ENCODE measurements at regions not wholly inside any gene's neighbourhood (a gene's known extent, or its start where the extent isn't known, plus 50 kb on each side); places are given as distances from the start of the nearest gene placed in this dataset.
"Not testable (repeated sequence)": the region's sequence is repeated elsewhere in the genome, so short reads cannot be mapped to it uniquely, and the experiment has no call there.

GRCh38 chr5:166742951-166743350 is 1548.5 kb upstream of the WWC1 start:
- DNase-seq, result not testable (repeated sequence)

- DNase-seq, result no peak
Observed at GRCh38 chr5:166746506-166746905, 1544.9 kb upstream of the WWC1 start.

- no peak for DNase-seq
Observed at GRCh38 chr5:166750376-166750775, 1541.1 kb upstream of the WWC1 start.

- no peak for DNase-seq
Observed at GRCh38 chr5:166758151-166758550, 1533.3 kb upstream of the WWC1 start.

GRCh38 chr5:166767858-166768257 is 1523.6 kb upstream of the WWC1 start:
- no peak for DNase-seq

- no peak for DNase-seq
Observed at GRCh38 chr5:166768536-166768935, 1522.9 kb upstream of the WWC1 start.

- no peak for DNase-seq
Observed at GRCh38 chr5:166772770-166773169, 1518.7 kb upstream of the WWC1 start.

- no peak for DNase-seq
Observed at GRCh38 chr5:166781737-166782136, 1509.7 kb upstream of the WWC1 start.

GRCh38 chr5:166784545-166785078 is 1506.8 kb upstream of the WWC1 start:
- DNase-seq, result no peak

- no peak for DNase-seq
Observed at GRCh38 chr5:166786178-166786577, 1505.3 kb upstream of the WWC1 start.

GRCh38 chr5:166786889-166787288 is 1504.6 kb upstream of the WWC1 start:
- no peak for DNase-seq

GRCh38 chr5:166788050-166788449 is 1503.4 kb upstream of the WWC1 start:
- DNase-seq, result no peak

- DNase-seq, result no peak
Observed at GRCh38 chr5:166795756-166796155, 1495.7 kb upstream of the WWC1 start.

GRCh38 chr5:166803058-166803457 is 1488.4 kb upstream of the WWC1 start:
- no peak for DNase-seq

- DNase-seq, result not testable (repeated sequence)
Observed at GRCh38 chr5:166804223-166804622, 1487.2 kb upstream of the WWC1 start.

- DNase-seq, result not testable (repeated sequence)
Observed at GRCh38 chr5:166804693-166805092, 1486.8 kb upstream of the WWC1 start.

GRCh38 chr5:166810093-166810658 is 1481.3 kb upstream of the WWC1 start:
- not testable (repeated sequence) for DNase-seq

- no peak for DNase-seq
Observed at GRCh38 chr5:166810721-166811120, 1480.7 kb upstream of the WWC1 start.

- no peak for DNase-seq
Observed at GRCh38 chr5:166823360-166823759, 1468.1 kb upstream of the WWC1 start.

- no peak for DNase-seq
Observed at GRCh38 chr5:166834246-166834645, 1457.2 kb upstream of the WWC1 start.

GRCh38 chr5:166845044-166845443 is 1446.4 kb upstream of the WWC1 start:
- no peak for DNase-seq

- DNase-seq, result no peak
Observed at GRCh38 chr5:166856791-166857190, 1434.7 kb upstream of the WWC1 start.

GRCh38 chr5:166860426-166860825 is 1431.0 kb upstream of the WWC1 start:
- DNase-seq, result no peak

- DNase-seq, result no peak
Observed at GRCh38 chr5:166862581-166862980, 1428.9 kb upstream of the WWC1 start.

GRCh38 chr5:166865206-166865605 is 1426.2 kb upstream of the WWC1 start:
- no peak for DNase-seq
